NCI-H2196 (cell line): ENCODE measurements at regions not wholly inside any gene's neighbourhood (a gene's known extent, or its start where the extent isn't known, plus 50 kb on each side); places are given as distances from the start of the nearest gene placed in this dataset.

Experiments
- DNase-seq: peaks from one replicate; lab custom pipeline; 2025; ENCODE audit not compliant: unreplicated experiment; lab: John Stamatoyannopoulos, UW

GRCh38 chr9:80952363-80952922, 736.9 kb downstream of the TLE1 start:
- no peak for DNase-seq

GRCh38 chr9:80951675-80952074, 737.7 kb downstream of the TLE1 start:
- DNase-seq, result no peak

GRCh38 chr9:80948876-80949275, 740.5 kb downstream of the TLE1 start:
- DNase-seq, result no peak

- DNase-seq, result no peak
These were observed 741.3 kb downstream of the TLE1 start for GRCh38 chr9:80948066-80948465.

- DNase-seq, result no peak
These were observed 742.7 kb downstream of the TLE1 start for GRCh38 chr9:80946496-80947170.

- DNase-seq, result no peak
These were observed 743.9 kb downstream of the TLE1 start for GRCh38 chr9:80945436-80945835.

- no peak for DNase-seq
These were observed 751.7 kb downstream of the TLE1 start for GRCh38 chr9:80937645-80938044.

GRCh38 chr9:80934095-80934494, 755.3 kb downstream of the TLE1 start:
- no peak for DNase-seq

- DNase-seq, result no peak
These were observed 756.2 kb downstream of the TLE1 start for GRCh38 chr9:80932947-80933780.

GRCh38 chr9:80932181-80932580, 757.2 kb downstream of the TLE1 start:
- no peak for DNase-seq

GRCh38 chr9:80931163-80931562, 758.2 kb downstream of the TLE1 start:
- DNase-seq, result no peak

GRCh38 chr9:80928697-80929096, 760.6 kb downstream of the TLE1 start:
- DNase-seq, result no peak

GRCh38 chr9:80926611-80927010, 762.7 kb downstream of the TLE1 start:
- no peak for DNase-seq

GRCh38 chr9:80922544-80922943, 766.8 kb downstream of the TLE1 start:
- no peak for DNase-seq

- no peak for DNase-seq
These were observed 782.6 kb downstream of the TLE1 start for GRCh38 chr9:80906728-80907127.

- DNase-seq, result no peak
These were observed 790.1 kb downstream of the TLE1 start for GRCh38 chr9:80899208-80899607.

GRCh38 chr9:80893190-80893589, 796.2 kb downstream of the TLE1 start:
- no peak for DNase-seq

- DNase-seq, result no peak
These were observed 796.6 kb downstream of the TLE1 start for GRCh38 chr9:80892703-80893102.

GRCh38 chr9:80890124-80890523, 799.2 kb downstream of the TLE1 start:
- no peak for DNase-seq

GRCh38 chr9:80885894-80886293, 803.5 kb downstream of the TLE1 start:
- no peak for DNase-seq

- DNase-seq, result no peak
These were observed 805.3 kb downstream of the TLE1 start for GRCh38 chr9:80883826-80884579.
